ENCODE measurements at regions not wholly inside any gene's neighbourhood (a gene's known extent, or its start where the extent isn't known, plus 50 kb on each side); places are given as distances from the start of the nearest gene placed in this dataset.

DNA sequence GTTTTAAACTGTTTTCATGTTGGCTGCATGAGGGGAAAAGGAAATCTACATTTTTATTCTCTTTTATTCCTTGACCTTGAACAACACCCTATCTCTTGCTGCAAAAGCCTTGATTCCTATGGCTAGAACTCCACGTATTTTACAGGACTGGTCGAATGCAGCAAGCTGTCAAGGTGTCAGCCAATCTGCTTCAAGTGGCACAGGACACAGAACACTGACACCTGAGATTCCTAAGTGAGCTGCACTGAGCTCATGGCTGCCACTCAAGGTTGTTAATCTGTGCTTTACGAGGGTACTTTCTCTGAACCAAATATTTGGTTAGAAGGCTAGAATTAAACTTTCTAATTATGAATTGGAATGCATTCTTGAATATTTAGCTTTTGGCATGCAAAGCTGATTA, 349.7 kb upstream of the COBL start:
- no peaks in the 10 kb centered on the region for H3K27me3 ChIP-seq (ENCODE audit: control insufficient read depth, insufficient read depth, low read length)
- H3K4me3 ChIP-seq (ENCODE audit: low read depth, low read length): no peak overlapping the region
- no peaks in the 10 kb centered on the region for H3K36me3 ChIP-seq (ENCODE audit: control insufficient read depth, insufficient read depth, low read length)
- H3K9ac ChIP-seq (ENCODE audit: low read length): no peak overlapping the region
- no peak overlapping the region for H3K27ac ChIP-seq (ENCODE audit: low read depth, low read length)
- H3K4me1 ChIP-seq (ENCODE audit: control insufficient read depth, insufficient read depth, low read length): peaks cover 6% of the 10 kb centered on the region; the same call in 1 of the 2 replicates
- no peaks in the 10 kb centered on the region for H3K9me3 ChIP-seq (ENCODE audit: control insufficient read depth, insufficient read depth, low read depth, low read length)

DNA sequence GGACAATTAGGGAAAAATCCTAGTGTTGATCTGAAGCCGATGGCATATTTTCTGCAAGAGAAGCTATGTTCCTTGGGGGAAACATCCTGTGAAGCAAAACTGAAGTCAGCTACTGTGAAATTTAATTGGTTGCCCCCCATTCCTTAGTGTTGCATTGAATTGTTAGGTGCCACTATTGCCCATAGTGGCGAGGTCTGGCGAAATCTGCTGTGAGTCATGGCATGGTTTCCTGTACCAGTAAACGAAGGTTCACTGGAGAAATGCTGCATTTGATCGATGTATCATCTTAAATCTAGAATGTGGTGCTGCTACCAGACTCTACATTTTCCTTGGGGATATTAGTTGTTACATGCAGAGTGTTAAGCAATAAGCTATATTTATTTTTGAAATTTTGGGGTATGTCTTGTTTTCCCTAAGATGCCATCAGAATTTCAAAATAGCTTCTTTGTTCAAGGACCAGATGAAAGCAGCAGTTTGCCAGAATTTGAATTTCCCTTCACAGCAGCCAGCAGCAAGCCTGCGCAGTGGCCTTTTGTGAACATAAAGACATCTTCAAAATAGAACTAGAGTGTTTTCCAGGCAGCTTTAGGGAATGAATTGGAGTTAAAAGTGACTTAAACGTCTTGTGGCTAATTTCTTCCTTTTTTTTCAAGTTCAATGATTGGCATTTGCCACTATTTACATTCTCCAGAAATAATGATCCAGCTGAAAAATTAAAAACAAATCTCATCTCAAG, 348.6 kb upstream of the COBL start:
- peaks cover 6% of the 10 kb centered on the region; the same call in 1 of the 2 replicates for H3K4me1 ChIP-seq (ENCODE audit: control insufficient read depth, insufficient read depth, low read length)
- H3K27ac ChIP-seq (ENCODE audit: low read depth, low read length): no peak overlapping the region
- H3K9me3 ChIP-seq (ENCODE audit: control insufficient read depth, insufficient read depth, low read depth, low read length): no peaks in the 10 kb centered on the region
- H3K9ac ChIP-seq (ENCODE audit: low read length): no peak overlapping the region
- H3K36me3 ChIP-seq (ENCODE audit: control insufficient read depth, insufficient read depth, low read length): no peaks in the 10 kb centered on the region
- no peak overlapping the region for H3K4me3 ChIP-seq (ENCODE audit: low read depth, low read length)
- no peaks in the 10 kb centered on the region for H3K27me3 ChIP-seq (ENCODE audit: control insufficient read depth, insufficient read depth, low read length)

- H3K9me3 ChIP-seq (ENCODE audit: control insufficient read depth, insufficient read depth, low read depth, low read length): no peaks in the 10 kb centered on the region
- H3K27ac ChIP-seq (ENCODE audit: low read depth, low read length): no peak overlapping the region
- no peaks in the 10 kb centered on the region for H3K27me3 ChIP-seq (ENCODE audit: control insufficient read depth, insufficient read depth, low read length)
- no peaks in the 10 kb centered on the region for H3K4me1 ChIP-seq (ENCODE audit: control insufficient read depth, insufficient read depth, low read length)
- no peak overlapping the region for H3K4me3 ChIP-seq (ENCODE audit: low read depth, low read length)
- H3K9ac ChIP-seq (ENCODE audit: low read length): no peak overlapping the region
- no peaks in the 10 kb centered on the region for H3K36me3 ChIP-seq (ENCODE audit: control insufficient read depth, insufficient read depth, low read length)
Observed at GRCh38 chr7:51660516-51660915, 343.9 kb upstream of the COBL start.

- no peak overlapping the region for H3K4me3 ChIP-seq (ENCODE audit: low read depth, low read length)
- H3K27me3 ChIP-seq (ENCODE audit: control insufficient read depth, insufficient read depth, low read length): no peaks in the 10 kb centered on the region
- no peaks in the 10 kb centered on the region for H3K9me3 ChIP-seq (ENCODE audit: control insufficient read depth, insufficient read depth, low read depth, low read length)
- no peak overlapping the region for H3K27ac ChIP-seq (ENCODE audit: low read depth, low read length)
- no peaks in the 10 kb centered on the region for H3K4me1 ChIP-seq (ENCODE audit: control insufficient read depth, insufficient read depth, low read length)
- no peak overlapping the region for H3K9ac ChIP-seq (ENCODE audit: low read length)
- no peaks in the 10 kb centered on the region for H3K36me3 ChIP-seq (ENCODE audit: control insufficient read depth, insufficient read depth, low read length)
Observed at GRCh38 chr7:51658684-51659083, 342.1 kb upstream of the COBL start.

DNA sequence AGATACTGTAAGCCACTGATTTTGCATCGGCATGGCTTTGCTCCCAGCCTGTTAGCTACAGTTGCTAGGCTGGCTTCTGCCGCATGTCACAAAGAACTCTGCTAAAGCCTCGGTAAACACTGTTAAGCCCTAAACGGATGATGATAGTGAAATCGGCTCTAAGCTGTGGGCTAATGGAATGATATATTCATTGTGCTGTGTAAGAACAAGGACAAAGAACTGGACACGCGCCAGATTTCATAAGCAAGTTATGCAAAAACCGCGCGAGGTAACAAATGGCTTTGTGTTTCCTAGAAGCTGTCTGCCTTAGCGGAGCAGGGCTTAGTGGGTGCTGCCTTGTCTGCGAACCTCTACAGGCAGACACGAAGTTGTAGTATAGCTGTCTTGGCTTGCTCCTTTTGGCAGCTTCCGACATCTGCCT, 331.3 kb upstream of the COBL start:
- no peaks in the 10 kb centered on the region for H3K36me3 ChIP-seq (ENCODE audit: control insufficient read depth, insufficient read depth, low read length)
- H3K9me3 ChIP-seq (ENCODE audit: control insufficient read depth, insufficient read depth, low read depth, low read length): no peaks in the 10 kb centered on the region
- no peak overlapping the region for H3K4me3 ChIP-seq (ENCODE audit: low read depth, low read length)
- no peaks in the 10 kb centered on the region for H3K27me3 ChIP-seq (ENCODE audit: control insufficient read depth, insufficient read depth, low read length)
- 0 out of 2 replicates have a peak, but pooled peaks cover 4% of the 10 kb centered on the region for H3K4me1 ChIP-seq (ENCODE audit: control insufficient read depth, insufficient read depth, low read length)
- H3K9ac ChIP-seq (ENCODE audit: low read length): no peak overlapping the region
- H3K27ac ChIP-seq (ENCODE audit: low read depth, low read length): no peak overlapping the region

DNA sequence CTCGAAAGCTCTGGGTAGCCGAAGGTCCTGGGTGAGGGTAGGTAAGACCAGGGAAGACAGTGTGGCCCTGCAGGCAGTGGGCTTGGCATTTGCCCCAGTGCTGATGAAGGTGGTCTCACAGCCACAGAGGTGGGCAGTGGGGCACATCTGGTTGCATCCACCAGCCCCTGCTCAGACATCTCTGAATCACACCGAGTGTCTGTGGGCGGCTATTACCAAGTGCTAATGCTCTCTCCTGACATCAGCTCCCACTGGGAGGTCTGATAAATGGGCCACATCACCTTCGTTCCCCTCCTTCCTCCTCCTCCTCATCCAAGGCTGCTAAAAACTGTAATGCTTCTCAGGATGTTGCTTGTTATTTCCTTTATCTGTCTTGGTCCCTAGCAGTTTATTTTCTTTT, 330.9 kb upstream of the COBL start:
- Histone ChIP-seq H3K27ac (ENCODE audit: low read depth, low read length) (no peak overlapping the region), H3K36me3 (ENCODE audit: control insufficient read depth, insufficient read depth, low read length) (no peaks in the 10 kb centered on the region), H3K27me3 (ENCODE audit: control insufficient read depth, insufficient read depth, low read length) (no peaks in the 10 kb centered on the region), H3K4me3 (ENCODE audit: low read depth, low read length) (no peak overlapping the region), H3K4me1 (ENCODE audit: control insufficient read depth, insufficient read depth, low read length) (0 out of 2 replicates have a peak, but pooled peaks cover 4% of the 10 kb centered on the region), H3K9me3 (ENCODE audit: control insufficient read depth, insufficient read depth, low read depth, low read length) (no peaks in the 10 kb centered on the region), H3K9ac (ENCODE audit: low read length) (no peak overlapping the region)

DNA sequence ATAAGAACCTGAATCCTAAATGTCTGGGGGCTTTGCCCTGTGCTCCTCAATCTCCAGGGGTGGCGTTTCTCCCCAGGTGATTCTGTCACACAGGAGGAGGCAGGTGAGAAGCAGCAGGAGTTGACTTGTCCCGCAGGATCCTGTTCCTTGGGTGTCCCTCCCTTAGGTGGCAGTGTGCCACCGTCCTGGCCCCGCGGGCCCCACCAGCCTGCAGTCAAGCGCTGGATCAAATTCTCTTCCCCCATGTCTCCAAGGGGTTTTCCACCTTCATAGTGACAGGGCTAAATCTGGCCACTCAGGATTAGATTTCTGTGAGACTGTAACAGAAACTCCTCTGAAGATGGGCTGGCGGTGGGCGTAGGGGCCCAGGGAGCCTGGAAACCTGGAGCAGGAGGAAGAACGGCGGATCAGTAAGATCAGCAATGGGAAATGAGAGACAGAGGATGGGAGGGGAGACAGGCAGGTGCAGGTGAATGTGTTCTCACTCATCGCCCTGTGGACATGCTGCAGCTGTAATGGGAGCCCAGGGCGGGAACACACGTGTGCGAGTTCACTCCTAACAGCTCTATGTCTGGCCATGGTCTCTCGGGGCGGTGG, 329.2 kb upstream of the COBL start:
- Histone ChIP-seq H3K4me1 (ENCODE audit: control insufficient read depth, insufficient read depth, low read length) (0 out of 2 replicates have a peak, but pooled peaks cover 4% of the 10 kb centered on the region), H3K27ac (ENCODE audit: low read depth, low read length) (no peak overlapping the region), H3K36me3 (ENCODE audit: control insufficient read depth, insufficient read depth, low read length) (no peaks in the 10 kb centered on the region), H3K27me3 (ENCODE audit: control insufficient read depth, insufficient read depth, low read length) (no peaks in the 10 kb centered on the region), H3K9me3 (ENCODE audit: control insufficient read depth, insufficient read depth, low read depth, low read length) (no peaks in the 10 kb centered on the region), H3K4me3 (ENCODE audit: low read depth, low read length) (no peak overlapping the region), H3K9ac (ENCODE audit: low read length) (no peak overlapping the region)

DNA sequence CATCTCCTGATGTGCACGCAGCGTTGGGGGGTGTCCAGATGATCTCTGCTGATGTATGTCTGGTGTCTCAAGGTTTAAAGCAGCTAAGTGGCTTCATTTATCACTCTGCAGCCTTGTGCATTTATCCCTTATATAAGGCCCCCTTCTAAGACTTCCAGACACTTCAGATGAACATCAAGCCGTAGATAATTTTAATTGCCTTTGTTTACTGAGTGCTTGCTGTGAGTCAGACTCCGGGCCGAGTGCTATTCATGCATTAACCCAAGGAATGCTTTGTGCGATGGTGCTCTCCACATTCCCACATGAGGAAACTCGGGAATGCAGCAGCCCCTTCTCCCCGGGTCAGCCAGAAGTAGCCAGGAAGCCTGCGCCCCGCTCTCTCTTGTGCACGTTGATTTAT, 328.6 kb upstream of the COBL start:
- H3K9ac ChIP-seq (ENCODE audit: low read length): no peak overlapping the region
- no peaks in the 10 kb centered on the region for H3K27me3 ChIP-seq (ENCODE audit: control insufficient read depth, insufficient read depth, low read length)
- H3K27ac ChIP-seq (ENCODE audit: low read depth, low read length): no peak overlapping the region
- H3K4me3 ChIP-seq (ENCODE audit: low read depth, low read length): no peak overlapping the region
- no peaks in the 10 kb centered on the region for H3K36me3 ChIP-seq (ENCODE audit: control insufficient read depth, insufficient read depth, low read length)
- H3K4me1 ChIP-seq (ENCODE audit: control insufficient read depth, insufficient read depth, low read length): 0 out of 2 replicates have a peak, but pooled peaks cover 4% of the 10 kb centered on the region
- no peaks in the 10 kb centered on the region for H3K9me3 ChIP-seq (ENCODE audit: control insufficient read depth, insufficient read depth, low read depth, low read length)

GRCh38 chr7:51644216-51644615, 327.6 kb upstream of the COBL start:
- 0 out of 2 replicates have a peak, but pooled peaks cover 4% of the 10 kb centered on the region for H3K4me1 ChIP-seq (ENCODE audit: control insufficient read depth, insufficient read depth, low read length)
- H3K4me3 ChIP-seq (ENCODE audit: low read depth, low read length): no peak overlapping the region
- no peaks in the 10 kb centered on the region for H3K36me3 ChIP-seq (ENCODE audit: control insufficient read depth, insufficient read depth, low read length)
- no peak overlapping the region for H3K27ac ChIP-seq (ENCODE audit: low read depth, low read length)
- H3K9me3 ChIP-seq (ENCODE audit: control insufficient read depth, insufficient read depth, low read depth, low read length): no peaks in the 10 kb centered on the region
- no peak overlapping the region for H3K9ac ChIP-seq (ENCODE audit: low read length)
- no peaks in the 10 kb centered on the region for H3K27me3 ChIP-seq (ENCODE audit: control insufficient read depth, insufficient read depth, low read length)

- H3K27ac ChIP-seq (ENCODE audit: low read depth, low read length): no peak overlapping the region
Observed at GRCh38 chr7:51640841-51641240, 324.2 kb upstream of the COBL start.

DNA sequence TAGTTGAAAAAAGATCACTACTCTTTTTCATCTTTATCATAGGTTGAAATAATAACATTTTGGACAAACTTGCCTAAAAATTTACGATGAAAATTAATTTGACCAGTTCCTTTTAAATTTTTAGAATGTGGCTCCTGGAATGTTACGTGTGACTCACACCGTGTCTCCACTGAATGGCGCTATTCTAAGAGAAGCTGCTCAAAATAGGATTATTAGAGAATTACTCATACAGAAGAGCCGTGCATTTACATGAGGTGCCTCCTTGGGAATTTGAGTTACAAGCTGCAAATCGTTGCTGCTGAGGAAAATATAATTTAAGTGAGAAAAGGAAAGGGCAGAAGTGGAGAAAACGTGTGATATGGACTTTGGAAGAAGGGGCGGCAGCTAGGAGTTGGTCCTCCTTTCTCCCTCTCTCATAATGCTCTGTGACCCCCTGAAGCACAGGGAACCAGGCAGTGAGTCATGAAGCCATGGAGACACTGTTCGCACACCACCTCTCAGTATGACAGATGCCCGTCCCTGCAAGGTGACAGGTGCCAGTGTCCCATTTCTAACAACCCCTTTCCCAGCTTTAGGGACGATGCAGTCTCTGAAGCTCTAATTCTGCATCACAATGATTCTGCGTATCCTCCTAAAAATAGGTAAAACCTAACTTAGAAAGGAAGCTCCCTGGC, 323.2 kb upstream of the COBL start:
- H3K4me3 ChIP-seq (ENCODE audit: low read depth, low read length): no peak overlapping the region
- H3K27ac ChIP-seq (ENCODE audit: low read depth, low read length): no peak overlapping the region
- H3K36me3 ChIP-seq (ENCODE audit: control insufficient read depth, insufficient read depth, low read length): no peaks in the 10 kb centered on the region
- no peaks in the 10 kb centered on the region for H3K27me3 ChIP-seq (ENCODE audit: control insufficient read depth, insufficient read depth, low read length)
- H3K4me1 ChIP-seq (ENCODE audit: control insufficient read depth, insufficient read depth, low read length): peaks cover 8% of the 10 kb centered on the region
- no peaks in the 10 kb centered on the region for H3K9me3 ChIP-seq (ENCODE audit: control insufficient read depth, insufficient read depth, low read depth, low read length)
- no peak overlapping the region for H3K9ac ChIP-seq (ENCODE audit: low read length)

More at GRCh38 chr7:51640841-51641240, 324.2 kb upstream of the COBL start:
- H3K36me3 ChIP-seq (ENCODE audit: control insufficient read depth, insufficient read depth, low read length): no peaks in the 10 kb centered on the region
- H3K4me3 ChIP-seq (ENCODE audit: low read depth, low read length): no peak overlapping the region
- no peaks in the 10 kb centered on the region for H3K27me3 ChIP-seq (ENCODE audit: control insufficient read depth, insufficient read depth, low read length)
- no peak overlapping the region for H3K9ac ChIP-seq (ENCODE audit: low read length)
- no peaks in the 10 kb centered on the region for H3K9me3 ChIP-seq (ENCODE audit: control insufficient read depth, insufficient read depth, low read depth, low read length)
- H3K4me1 ChIP-seq (ENCODE audit: control insufficient read depth, insufficient read depth, low read length): peaks cover 12% of the 10 kb centered on the region
